ENCODE measurements at regions not wholly inside any gene's neighbourhood (a gene's known extent, or its start where the extent isn't known, plus 50 kb on each side); places are given as distances from the start of the nearest gene placed in this dataset.

- no peak for DNase-seq (ENCODE audit: low read depth)
- ChIA-PET CTCF (no interaction called here), POLR2A (no interaction called here)
- Histone ChIP-seq H3K27me3 (ENCODE audit: control insufficient read depth, insufficient read depth, low read length) (no peaks in the 10 kb centered on the region), H3K4me3 (ENCODE audit: low read depth, low read length) (no peak overlapping the region), H3K36me3 (ENCODE audit: control insufficient read depth, insufficient read depth, low read length) (no peaks in the 10 kb centered on the region)
- no peak for TF ChIP-seq CTCF (IDR thresholded peaks at IDR 0.05; ENCODE audit: insufficient read depth, low read depth, low read length)
Observed at GRCh38 chr9:10744669-10745068, 131.9 kb upstream of the PTPRD start.

GRCh38 chr9:10753474-10753873 is 140.7 kb upstream of the PTPRD start:
- no peak for TF ChIP-seq CTCF (IDR thresholded peaks at IDR 0.05; ENCODE audit: insufficient read depth, low read depth, low read length)
- ChIA-PET CTCF (no interaction called here), POLR2A (no interaction called here)
- no peak for DNase-seq (ENCODE audit: low read depth)
- Histone ChIP-seq H3K36me3 (ENCODE audit: control insufficient read depth, insufficient read depth, low read length) (no peaks in the 10 kb centered on the region), H3K27me3 (ENCODE audit: control insufficient read depth, insufficient read depth, low read length) (no peaks in the 10 kb centered on the region), H3K4me3 (ENCODE audit: low read depth, low read length) (no peak overlapping the region)

- DNase-seq (ENCODE audit: low read depth): no peak
- POLR2A ChIA-PET: no interaction called here
- CTCF ChIA-PET: interaction anchor here (0.6 kb wide), 1 partner anchor 984 kb away, joined by 3 read pairs; no protein-coding TSS in a partner anchor
- no peaks in the 10 kb centered on the region for H3K36me3 ChIP-seq (ENCODE audit: control insufficient read depth, insufficient read depth, low read length)
- TF ChIP-seq CTCF (IDR thresholded peaks at IDR 0.05; ENCODE audit: insufficient read depth, low read depth, low read length): no peak
- no peaks in the 10 kb centered on the region for H3K27me3 ChIP-seq (ENCODE audit: control insufficient read depth, insufficient read depth, low read length)
- no peak overlapping the region for H3K4me3 ChIP-seq (ENCODE audit: low read depth, low read length)
Observed at GRCh38 chr9:10764481-10764880, 151.7 kb upstream of the PTPRD start.

- no peaks in the 10 kb centered on the region for H3K36me3 ChIP-seq (ENCODE audit: control insufficient read depth, insufficient read depth, low read length)
- no peak for DNase-seq (ENCODE audit: low read depth)
- TF ChIP-seq CTCF (IDR thresholded peaks at IDR 0.05; ENCODE audit: insufficient read depth, low read depth, low read length): no peak
- POLR2A ChIA-PET: no interaction called here
- no peak overlapping the region for H3K4me3 ChIP-seq (ENCODE audit: low read depth, low read length)
- H3K27me3 ChIP-seq (ENCODE audit: control insufficient read depth, insufficient read depth, low read length): no peaks in the 10 kb centered on the region
- CTCF ChIA-PET: no interaction called here
Observed at GRCh38 chr9:10773136-10773535, 160.3 kb upstream of the PTPRD start.

GRCh38 chr9:10774051-10774450 is 161.2 kb upstream of the PTPRD start:
- POLR2A ChIA-PET: no interaction called here
- H3K4me3 ChIP-seq (ENCODE audit: low read depth, low read length): no peak overlapping the region

More at GRCh38 chr9:10774051-10774450, 161.2 kb upstream of the PTPRD start:
- no peaks in the 10 kb centered on the region for H3K36me3 ChIP-seq (ENCODE audit: control insufficient read depth, insufficient read depth, low read length)
- no peak for TF ChIP-seq CTCF (IDR thresholded peaks at IDR 0.05; ENCODE audit: insufficient read depth, low read depth, low read length)
- CTCF ChIA-PET: no interaction called here
- no peaks in the 10 kb centered on the region for H3K27me3 ChIP-seq (ENCODE audit: control insufficient read depth, insufficient read depth, low read length)
- DNase-seq (ENCODE audit: low read depth): no peak
